ENCODE measurements at regions not wholly inside any gene's neighbourhood (a gene's known extent, or its start where the extent isn't known, plus 50 kb on each side); places are given as distances from the start of the nearest gene placed in this dataset.

DNA sequence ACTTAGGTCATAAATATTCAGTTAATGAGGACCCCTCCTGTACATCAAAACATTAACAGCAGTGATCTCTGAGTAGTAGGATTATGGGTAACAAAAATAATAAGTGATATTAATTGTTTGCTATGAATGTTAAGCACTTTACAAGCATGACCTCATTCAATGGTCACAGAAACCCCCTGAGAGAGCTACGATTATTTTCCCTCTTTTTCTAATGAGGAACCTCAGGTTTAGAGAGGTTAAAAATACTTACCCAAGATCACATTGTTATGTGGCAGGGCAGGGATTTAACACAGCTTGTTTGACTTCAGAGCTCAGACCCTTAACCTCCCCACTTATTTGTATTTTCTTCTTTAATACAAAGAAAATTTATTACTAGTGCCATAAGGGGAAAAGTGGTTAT lies 228.2 kb downstream of the TBL1XR1 start:
- DNase-seq (ENCODE audit: low spot score) = no peak

DNA sequence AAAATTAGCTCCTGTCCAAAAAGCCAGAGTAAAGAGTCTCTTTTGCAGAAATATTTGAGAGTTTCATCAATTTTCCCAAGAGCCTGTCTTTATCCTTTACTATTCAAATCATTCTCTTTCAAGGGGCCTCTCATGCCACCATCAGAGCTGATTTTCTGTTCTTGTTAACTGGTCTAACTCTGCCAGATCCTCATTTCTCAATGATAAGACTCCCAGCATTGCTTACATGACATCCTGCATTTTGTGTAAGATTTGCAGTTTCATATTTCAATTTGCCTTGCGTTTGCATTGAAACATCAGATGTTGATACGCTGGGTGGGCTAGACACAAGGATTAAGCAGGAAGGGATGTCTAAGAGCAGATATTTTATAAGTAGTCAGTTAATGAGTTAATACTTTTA lies 228.7 kb downstream of the TBL1XR1 start:
- DNase-seq (ENCODE audit: low spot score) = no peak

DNA sequence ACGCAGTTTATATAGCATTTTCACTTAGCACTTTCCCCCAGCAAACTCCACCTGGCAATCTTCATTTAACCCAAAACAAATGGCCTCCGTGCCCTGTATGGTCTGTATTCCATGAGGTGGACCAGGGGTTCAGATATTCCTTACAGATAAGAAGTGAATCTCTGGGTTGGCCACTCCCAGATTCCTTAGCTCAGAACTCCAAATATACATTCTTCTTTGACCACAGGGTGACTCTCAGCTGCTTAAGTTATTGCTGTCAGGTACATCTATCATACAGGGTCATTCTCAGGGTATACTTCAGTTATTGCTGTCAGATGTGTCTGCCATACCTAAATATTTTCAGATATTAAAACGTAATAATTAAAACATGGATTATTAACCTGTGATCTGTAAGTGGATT lies 229.8 kb downstream of the TBL1XR1 start:
- DNase-seq (ENCODE audit: low spot score) = no peak

DNA sequence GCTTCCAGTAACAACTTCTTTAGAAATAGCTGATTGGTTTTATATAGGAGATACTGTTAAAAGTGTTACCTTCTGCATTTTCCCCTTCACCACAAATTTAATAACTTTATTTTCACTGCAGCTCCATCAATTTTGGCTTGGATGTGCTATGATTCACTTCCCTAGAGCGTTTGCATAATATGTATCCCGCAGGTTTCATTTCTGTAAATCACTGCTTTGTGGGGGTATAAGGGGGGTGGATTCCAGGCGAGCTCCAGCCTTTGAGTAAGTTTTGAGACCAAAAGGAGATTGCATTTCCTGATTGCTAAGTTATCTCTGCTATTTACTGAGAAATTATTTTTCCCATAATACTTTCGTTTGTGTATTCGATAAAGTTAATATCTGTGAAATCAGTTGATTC lies 232.6 kb downstream of the TBL1XR1 start:
- DNase-seq (ENCODE audit: low spot score) = no peak

DNA sequence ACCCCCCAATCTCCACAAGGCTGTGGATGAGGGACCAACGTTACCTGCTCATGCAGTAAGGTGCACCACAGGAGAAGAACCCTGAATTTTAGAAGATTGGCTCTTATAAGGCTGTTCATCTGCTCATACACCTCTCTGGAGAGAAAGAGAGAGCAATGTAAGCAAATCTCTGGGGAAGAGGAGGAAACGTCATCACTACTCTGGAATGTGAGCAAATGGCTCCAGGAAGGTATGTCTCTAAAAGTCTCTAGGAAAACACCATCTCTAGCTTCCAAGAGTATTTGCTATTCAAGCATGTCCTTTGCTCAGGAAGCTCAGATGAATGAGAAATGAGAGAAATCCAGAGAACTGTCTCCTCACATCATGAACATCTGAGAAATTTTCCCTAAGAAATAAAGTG lies 235.4 kb downstream of the TBL1XR1 start:
- no peak for DNase-seq (ENCODE audit: low spot score)

DNA sequence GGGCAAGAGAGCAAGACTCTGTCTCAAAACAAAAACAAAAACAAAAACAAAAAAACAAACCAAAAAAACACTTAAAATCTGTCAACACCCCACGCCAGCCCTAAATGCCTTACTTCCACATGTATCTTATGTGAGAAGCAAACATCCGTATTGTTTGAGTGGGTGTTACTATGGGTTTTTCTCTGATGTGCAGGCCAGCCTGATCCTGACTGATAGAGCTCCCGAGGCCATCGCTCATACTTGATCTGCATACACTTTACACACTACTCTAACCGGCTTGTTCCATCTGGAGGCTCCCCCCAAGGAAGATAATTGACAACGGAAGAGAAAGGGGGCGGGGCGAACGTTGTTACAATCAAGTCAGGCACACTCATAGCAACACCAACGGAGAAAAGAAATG lies 237.4 kb downstream of the TBL1XR1 start:
- no peak for DNase-seq (ENCODE audit: low spot score)

DNA sequence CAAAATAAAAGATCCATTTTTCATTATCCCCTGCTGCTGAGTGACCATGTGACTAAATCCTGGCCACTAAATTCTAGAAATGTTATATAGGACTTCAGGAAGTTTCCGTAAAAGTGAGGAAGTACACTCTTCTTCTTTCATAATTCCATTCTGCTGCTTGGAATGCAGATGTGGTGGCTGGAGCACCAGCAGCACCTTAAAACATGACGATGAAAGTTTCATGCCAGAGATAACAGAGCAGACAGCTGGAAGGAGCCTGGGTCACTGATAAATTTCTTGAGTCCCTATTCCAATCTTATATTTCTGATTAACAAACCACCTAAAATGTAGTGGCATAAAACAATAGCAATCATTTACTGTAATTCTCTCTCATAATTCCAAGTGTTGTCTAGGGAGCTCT lies 238.7 kb downstream of the TBL1XR1 start:
- no peak for DNase-seq (ENCODE audit: low spot score)

DNA sequence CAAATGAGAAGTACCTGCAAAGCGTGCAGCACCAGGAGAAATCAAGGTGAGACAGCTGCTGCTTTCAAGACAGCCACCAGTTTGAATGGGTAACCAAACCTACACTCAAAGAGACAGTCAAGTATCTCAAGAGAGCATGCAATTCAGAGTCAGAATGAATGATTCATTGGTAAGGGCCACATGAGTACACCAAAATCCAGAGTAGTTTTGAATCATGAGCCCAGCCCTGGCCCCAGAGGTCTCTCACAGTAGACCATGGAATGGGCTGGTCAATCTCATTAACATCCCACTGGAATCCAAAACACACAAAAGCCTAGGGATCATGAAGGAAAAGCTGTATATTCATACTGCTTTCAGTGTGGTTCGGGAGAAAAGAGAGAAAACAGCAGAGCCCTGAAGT lies 242.8 kb downstream of the TBL1XR1 start:
- no peak for DNase-seq (ENCODE audit: low spot score)

DNA sequence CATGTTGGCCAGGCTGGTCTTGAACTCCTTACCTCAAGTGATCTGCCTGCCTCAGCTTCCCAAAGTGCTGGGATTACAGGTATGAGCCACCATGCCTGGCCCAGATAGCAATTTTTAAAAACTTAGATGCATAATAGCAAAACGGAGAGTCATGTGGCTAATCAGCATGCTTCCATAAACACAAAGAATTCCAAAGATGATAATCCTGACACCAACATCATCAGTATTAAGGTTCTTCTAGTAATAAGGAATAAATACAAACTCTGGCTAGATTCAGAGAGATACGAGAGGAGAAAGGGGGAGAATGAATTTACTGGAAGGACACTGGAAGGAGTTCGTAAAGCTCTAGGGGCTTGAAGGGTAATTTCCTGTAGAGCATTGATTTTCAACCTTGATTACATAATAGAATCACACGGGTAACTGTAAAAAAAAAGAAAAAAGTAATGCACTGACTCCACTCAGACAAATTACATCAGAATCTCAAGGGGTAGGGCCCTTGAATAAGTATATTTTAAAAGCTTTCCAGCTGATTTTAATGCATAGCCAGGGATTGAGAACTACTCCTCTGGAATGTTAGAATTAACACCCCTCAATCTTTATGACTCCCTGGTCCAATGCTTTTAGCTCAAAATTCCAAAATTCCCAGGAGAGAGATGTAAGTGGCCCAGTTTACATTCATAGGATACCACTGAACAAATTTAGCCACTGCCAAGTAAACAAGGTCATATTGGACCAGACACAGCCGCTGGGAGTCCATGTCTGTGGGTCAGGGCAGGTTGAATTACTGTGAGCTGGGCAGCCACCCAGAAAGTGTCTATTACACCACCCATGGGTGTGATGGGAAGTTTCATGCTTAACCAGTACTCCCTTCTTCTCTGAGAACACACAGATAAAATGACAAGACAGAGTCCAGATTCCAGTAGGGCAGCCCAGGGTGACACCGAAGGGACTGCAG lies 243.9 kb downstream of the TBL1XR1 start:
- no peak for DNase-seq (ENCODE audit: low spot score)

DNA sequence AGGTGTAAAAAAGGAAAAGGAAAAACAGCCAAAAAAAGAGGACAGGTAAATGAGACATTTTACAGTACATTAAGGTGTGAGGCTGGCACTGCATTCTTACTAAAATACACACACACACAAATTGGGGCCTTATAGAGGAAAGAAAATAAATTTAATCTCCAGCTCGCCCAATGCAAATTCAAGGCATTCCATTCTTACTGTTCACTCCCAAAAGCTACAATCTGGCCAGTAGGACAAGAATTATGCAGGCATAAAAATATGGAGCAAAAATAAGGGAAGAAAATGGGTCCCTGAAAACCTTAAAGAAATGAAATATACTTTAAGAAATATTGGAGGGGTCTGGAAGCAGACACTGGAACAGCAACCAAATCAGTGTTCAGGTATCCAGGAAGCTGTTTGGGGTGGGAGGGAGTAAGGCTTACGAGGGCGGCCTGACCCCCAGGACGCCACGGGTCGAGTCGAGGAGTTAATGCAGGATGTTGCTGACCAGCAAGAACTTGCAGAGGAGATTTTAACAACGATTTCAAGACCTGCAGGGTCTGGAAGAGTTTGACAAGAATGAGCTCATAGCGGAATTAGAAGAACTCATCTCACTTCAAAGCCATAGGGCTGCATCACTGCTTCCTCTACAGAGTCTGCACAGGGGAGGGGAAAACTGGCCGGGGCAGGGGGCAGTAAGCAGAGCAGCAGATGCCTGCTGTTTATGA lies 245.5 kb downstream of the TBL1XR1 start:
- DNase-seq (ENCODE audit: low spot score) = no peak

DNA sequence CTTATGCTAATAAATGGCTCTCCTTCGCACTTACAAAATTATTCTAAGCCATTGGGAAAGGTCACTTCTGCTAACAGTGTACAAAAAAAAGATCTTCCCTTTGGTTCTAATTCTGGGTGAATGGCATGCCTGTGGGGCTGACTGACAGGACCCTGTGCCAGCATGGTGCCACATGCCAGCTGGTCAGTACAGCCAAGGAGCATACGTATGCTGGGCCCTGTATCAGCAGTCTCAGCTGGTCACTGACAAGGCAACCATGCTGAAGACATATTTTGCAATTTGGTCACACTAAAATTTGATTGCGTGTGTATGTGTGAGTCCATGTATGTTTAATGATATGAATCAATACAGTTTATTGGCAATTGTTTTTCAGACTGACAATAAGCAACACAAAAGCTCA lies 246.1 kb downstream of the TBL1XR1 start:
- DNase-seq (ENCODE audit: low spot score) = no peak

DNA sequence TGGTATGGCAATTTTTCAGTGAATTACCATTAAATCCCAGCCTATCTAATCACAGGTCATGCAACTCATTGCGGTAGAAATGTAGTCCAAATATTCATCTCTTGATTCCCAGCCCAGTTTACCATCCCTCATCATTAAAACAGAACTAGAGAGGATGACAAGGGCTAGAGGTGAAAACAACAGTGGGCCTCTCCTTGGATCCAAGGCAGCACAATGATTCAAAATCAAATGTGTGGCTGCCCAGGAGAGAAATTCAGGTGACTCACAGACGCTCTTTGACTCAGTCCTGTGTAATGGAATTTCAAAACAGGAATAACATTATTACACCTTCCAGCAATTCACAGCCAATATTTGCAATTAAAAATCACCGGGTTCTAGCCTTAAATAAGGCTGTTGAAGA lies 246.5 kb downstream of the TBL1XR1 start:
- DNase-seq (ENCODE audit: low spot score) = no peak

DNA sequence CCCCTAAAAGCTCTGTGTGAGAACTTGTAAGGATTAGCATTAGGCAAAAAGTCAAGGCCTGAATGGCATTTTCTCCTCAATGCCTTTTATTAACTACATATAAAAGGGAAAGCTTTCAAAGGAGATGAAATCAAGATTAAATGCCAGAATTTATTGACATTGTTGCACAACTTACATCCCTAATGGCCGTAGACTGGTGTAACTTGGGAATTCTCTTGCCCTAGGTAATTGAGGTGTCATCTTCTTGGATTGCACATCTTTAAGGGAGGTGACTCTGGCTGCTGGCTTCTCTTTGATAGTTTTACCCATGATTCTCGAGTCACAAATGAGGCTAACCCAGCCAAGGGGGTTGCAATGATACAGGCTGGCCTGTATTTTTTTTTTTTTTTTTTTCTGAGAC lies 249.1 kb downstream of the TBL1XR1 start:
- no peak for DNase-seq (ENCODE audit: low spot score)

DNA sequence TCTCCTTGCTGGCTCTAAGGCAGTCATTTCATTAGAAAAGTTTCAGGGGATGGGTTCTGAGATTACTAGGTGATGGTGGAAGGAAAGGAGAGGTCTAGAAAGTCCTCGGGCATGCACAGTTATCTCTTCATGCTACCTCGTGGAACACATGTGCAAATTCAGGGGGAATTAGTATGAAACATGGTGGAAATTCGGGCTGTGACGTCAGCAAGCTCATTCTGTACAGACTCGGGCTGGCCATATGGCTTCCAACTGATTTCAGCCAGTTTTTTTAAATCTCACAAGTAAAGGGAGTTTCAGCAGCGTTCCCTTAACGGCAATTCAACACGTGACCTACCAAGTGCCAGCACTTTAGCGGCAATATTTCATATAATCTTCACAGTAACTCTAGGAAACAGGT lies 251.1 kb downstream of the TBL1XR1 start:
- DNase-seq (ENCODE audit: low spot score) = no peak

DNA sequence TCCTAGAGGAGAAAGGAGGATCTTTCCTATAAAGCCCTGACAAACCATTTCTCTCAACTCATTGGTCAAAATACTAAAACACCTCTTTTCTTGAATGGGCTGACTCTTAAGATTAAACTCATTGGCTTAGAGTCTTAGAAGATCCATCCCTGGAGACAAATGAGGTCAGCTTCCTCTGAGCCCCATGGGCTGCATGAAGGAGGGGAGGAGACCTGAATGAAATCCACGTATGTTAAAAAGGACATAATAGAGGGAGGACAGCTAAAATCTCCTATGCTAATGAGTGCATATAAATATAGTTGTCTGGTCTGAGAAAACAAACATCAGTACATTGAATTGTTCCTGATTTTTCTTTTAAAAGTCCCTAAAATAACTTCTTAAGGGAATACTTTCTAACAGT lies 255.0 kb downstream of the TBL1XR1 start:
- DNase-seq (ENCODE audit: low spot score) = no peak

DNA sequence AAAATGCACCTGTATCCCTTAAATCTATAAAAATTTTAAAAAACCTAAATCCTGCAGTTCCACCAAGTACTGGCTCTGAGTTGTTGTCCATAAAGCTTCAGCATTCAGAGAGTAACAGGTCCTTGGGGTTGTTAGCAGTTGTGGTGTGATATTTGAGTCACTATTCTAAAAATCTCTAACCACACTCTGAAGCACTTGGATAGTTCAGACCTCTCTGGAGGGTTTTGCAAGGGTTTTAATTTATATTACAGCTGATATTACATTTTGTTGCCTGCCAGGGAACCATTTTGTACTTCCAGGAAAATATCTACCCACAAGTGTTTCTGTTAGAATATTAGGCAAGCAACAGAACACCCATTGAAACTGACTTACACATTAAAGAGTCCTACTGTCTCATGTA lies 255.6 kb downstream of the TBL1XR1 start:
- no peak for DNase-seq (ENCODE audit: low spot score)

DNA sequence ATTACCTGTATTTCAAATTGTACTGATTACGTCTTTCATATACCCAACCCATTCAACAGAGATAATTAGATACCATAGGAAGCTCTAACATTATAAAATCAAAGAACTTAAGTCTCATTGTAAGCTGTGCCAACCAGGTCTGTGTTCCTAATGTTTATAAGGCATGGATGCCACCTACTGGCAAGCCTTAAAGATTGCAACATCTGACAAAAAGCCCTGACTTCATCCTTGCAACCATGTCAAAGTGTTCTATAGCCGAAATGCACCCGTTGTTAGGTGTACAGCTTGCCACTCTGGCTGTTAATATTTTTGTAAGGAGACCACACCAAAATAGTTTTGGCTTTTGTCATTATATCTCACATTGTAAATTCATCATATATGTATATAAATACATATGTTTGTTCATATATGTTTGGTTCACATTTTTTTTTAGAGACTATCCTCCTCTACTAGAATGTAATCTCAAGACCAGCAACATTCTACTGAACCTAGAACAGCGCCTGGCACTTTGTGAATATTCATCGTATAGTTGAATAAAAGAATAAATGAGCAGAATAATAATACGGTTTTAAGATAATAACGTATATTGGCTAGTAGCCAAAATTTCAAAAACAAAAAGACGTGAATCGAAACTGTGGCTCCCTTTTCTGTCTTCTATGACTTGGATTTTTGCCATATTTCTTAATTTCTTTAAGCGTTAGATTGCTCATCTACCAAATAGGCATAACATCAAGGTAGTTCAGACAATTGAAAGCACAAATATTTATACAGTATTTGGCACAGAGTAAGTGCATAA lies 258.1 kb downstream of the TBL1XR1 start:
- peak; percentile 52 for DNase-seq (ENCODE audit: low spot score)

DNA sequence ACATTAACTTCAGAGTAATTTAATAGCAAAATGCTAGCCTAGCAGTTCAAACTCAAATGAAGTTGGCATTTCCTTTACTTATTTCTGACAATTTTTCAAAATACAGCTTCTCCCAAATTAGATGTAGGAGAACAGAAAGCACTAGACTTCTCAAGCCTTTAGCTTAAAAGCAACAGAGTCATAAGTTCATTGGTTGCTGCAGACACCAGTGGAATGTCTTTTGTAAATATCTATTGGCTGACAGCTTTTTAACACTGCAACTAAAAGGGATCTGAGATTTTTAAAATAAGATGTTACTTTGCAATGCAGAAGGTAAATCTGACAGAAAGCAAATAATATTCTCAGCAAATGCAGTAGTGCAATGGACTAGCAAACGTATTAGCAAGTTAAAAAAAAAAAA lies 259.3 kb downstream of the TBL1XR1 start:
- no peak for DNase-seq (ENCODE audit: low spot score)

DNA sequence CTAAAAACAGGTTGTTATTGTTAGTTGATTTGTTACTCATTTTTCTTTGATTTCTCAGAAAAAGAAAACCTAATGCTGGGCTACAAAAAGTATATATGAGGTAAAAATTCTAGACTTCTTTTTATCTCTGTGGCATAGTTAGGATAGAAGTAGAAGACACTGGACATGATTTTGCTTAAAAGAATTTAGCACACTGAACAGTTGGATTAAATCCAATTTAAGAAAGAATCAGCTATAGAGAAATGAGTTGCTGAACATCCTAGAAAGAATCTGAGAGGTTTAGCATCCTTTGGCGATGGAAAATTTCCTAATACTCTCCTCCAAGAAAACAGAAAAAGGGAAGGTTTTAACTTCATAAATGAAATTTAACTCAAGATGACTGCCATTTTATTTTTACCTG lies 259.7 kb downstream of the TBL1XR1 start:
- no peak for DNase-seq (ENCODE audit: low spot score)

DNA sequence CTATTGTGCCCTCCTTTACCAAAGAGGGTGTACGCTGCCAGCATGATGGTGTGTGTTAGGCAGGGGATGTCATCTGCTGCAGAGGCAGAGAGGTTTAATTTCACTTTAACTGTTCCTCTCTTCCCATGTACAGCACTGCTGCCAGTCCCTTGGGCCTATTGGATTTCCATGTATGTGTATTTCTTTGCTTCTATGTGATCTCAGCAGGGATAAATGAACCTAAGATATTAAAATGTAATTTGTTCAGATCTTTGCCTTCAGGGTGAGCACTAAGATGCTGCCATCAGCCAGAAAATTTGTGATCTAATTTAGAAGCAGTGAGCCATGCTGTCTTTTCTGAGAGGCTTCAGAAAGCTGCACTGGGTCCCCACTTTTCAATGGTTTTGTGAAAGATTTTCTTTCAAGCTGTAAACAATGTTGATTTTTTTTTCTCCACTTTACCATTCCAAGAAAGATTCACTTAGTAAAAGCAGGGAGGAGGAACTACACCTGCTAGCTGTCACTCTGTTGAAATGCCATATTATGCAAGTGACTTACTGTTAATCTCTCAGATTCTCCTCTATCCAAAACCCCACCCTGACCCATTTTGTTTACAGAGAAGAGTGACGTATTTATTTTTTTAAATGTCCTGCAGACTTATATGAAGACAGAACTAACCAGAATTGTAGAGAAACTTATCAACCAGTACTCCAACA lies 261.9 kb downstream of the TBL1XR1 start:
- DNase-seq (ENCODE audit: low spot score) = no peak

DNA sequence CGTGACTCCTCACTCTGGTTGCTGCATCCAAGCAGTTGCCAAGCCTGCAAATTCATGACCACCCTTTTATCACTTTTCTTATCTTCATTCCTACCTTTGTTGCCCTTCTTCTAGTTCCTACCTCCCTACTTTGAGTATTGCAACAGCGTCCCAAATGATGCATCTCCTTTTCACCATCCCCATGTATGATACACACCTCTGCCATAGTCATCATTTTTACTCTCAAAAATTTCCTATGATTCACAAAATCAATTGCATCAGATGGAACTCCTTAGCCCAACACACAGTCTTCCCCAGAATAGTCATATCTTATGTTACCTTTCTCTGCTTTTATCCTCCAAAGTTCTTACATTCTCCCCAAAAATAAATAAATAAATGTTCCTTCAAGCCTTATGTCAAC lies 262.6 kb downstream of the TBL1XR1 start:
- no peak for DNase-seq (ENCODE audit: low spot score)

DNA sequence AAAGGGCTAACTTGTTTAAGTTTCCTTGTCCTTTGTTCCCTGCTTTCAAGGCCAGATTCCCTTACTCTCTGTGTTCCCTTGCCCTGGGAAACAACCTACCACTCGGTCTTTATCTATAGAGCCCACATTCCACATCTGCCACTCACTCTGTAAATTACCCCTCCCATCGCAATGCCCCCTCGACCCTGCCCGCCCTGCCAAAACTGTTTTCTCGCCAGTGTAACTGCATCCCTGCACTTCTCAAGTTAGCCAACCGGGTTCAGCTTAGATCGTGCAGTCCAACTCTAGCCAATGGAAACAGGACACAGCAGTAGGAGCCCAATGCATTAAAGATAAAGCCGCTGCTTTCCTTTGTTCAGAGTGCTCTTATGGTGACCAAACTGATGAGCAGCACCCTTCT lies 263.6 kb downstream of the TBL1XR1 start:
- DNase-seq (ENCODE audit: low spot score) = no peak
